IMR-90 (cell line): ENCODE measurements at regions not wholly inside any gene's neighbourhood (a gene's known extent, or its start where the extent isn't known, plus 50 kb on each side); places are given as distances from the start of the nearest gene placed in this dataset.

Experiments
- ATAC-seq: fragments of 200-7000 bp; cut with Tn5 transposase; 2 replicates; pipeline ENCODE4 v1.9.1; 2020; ENCODE audit warnings: low read depth, mild to moderate bottlenecking, moderate library complexity
- BruUV-seq: library from RNA; stranded (reverse); fragments of 400-500 nt; replicated peaks from 2 replicates; lab custom pipeline; 2021; lab: Mats Ljungman, UMichigan
- CTCF ChIA-PET: fragments of 300-600 bp; formaldehyde crosslinking; extraction: SDS; loops from one replicate; lab custom pipeline; 2021; ENCODE audit warnings: antibody characterized with exemption; lab: Yijun Ruan, JAX
- POLR2A ChIA-PET: fragments of 300-600 bp; sonication (Branson Sonifier 250); formaldehyde crosslinking; loops from one replicate; lab custom pipeline; 2022; ENCODE audit warnings: antibody characterized with exemption; ENCODE audit not compliant: unreplicated experiment; lab: Charles Lee
- DNase-seq: peaks from one replicate; pipeline ENCODE4 v3.0.0; 2013
- H2AFZ ChIP-seq: replicated peaks from 2 replicates; pipeline ENCODE3; 2013; ENCODE audit warnings: low read length, mild to moderate bottlenecking; ENCODE audit not compliant: poor library complexity
- H2AK5ac ChIP-seq: 2 replicates; pipeline ENCODE4 v1.6.1; 2013; ENCODE audit warnings: low read depth, low read length, inconsistent platforms
- H2AK9ac ChIP-seq: replicated peaks from 2 replicates; pipeline ENCODE3; 2013; ENCODE audit warnings: mild to moderate bottlenecking, low read depth, low read length, moderate library complexity; ENCODE audit not compliant: poor library complexity
- H2BK120ac ChIP-seq: 2 replicates; pipeline ENCODE4 v1.6.1; 2013; ENCODE audit warnings: low read depth, low read length, inconsistent platforms
- H2BK15ac ChIP-seq: 3 replicates; pipeline ENCODE4 v1.6.1; 2013; ENCODE audit warnings: low read depth, low read length, inconsistent platforms
- H2BK20ac ChIP-seq: 2 replicates; pipeline ENCODE4 v1.6.1; 2013; ENCODE audit warnings: low read depth, mild to moderate bottlenecking, inconsistent platforms, low read length, moderate library complexity
- H2BK5ac ChIP-seq: 2 replicates; pipeline ENCODE4 v1.6.1; 2013; ENCODE audit warnings: mild to moderate bottlenecking, low read depth, low read length, inconsistent platforms; ENCODE audit not compliant: poor library complexity, severe bottlenecking
- H3K14ac ChIP-seq: replicated peaks from 2 replicates; pipeline ENCODE4 v1.6.1; 2013; ENCODE audit warnings: low read depth, low read length, inconsistent platforms
- H3K18ac ChIP-seq: 2 replicates; pipeline ENCODE4 v1.6.1; 2013; ENCODE audit warnings: low read depth, low read length, control low read depth
- H3K23ac ChIP-seq: 2 replicates; pipeline ENCODE4 v1.6.1; 2013; ENCODE audit warnings: low read depth, low read length, inconsistent platforms
- H3K27ac ChIP-seq: 2 replicates; pipeline ENCODE4 v1.5.1; 2013; ENCODE audit warnings: mild to moderate bottlenecking, control low read depth, low read length; ENCODE audit not compliant: insufficient read depth
- H3K27me3 ChIP-seq: 2 replicates; pipeline ENCODE4 v1.6.1; 2013; ENCODE audit warnings: low read length; ENCODE audit not compliant: control insufficient read depth, insufficient read depth
- H3K36me3 ChIP-seq: 2 replicates; pipeline ENCODE4 v1.6.1; 2013; ENCODE audit warnings: low read length, mixed read lengths; ENCODE audit not compliant: control insufficient read depth, insufficient read depth
- H3K4ac ChIP-seq: 2 replicates; pipeline ENCODE4 v1.6.1; 2013; ENCODE audit warnings: low read depth, low read length, inconsistent platforms
- H3K4me1 ChIP-seq: 2 replicates; pipeline ENCODE4 v1.6.1; 2013; ENCODE audit warnings: low read length, mixed read lengths; ENCODE audit not compliant: control insufficient read depth, insufficient read depth
- H3K4me2 ChIP-seq: 2 replicates; pipeline ENCODE4 v1.6.1; 2013; ENCODE audit warnings: low read depth, mild to moderate bottlenecking, control low read depth, low read length, moderate library complexity
- H3K4me3 ChIP-seq: 2 replicates; pipeline ENCODE4 v1.5.1; 2013; ENCODE audit warnings: low read depth, mild to moderate bottlenecking, control low read depth, low read length, moderate library complexity; ENCODE audit not compliant: insufficient read depth
- H3K56ac ChIP-seq: 2 replicates; pipeline ENCODE4 v1.6.1; 2013; ENCODE audit warnings: low read length, inconsistent platforms; ENCODE audit not compliant: insufficient read depth; ENCODE audit errors: extremely low read depth
- H3K79me1 ChIP-seq, 2 experiments: 2 replicates each; pipeline ENCODE4 v1.6.1; 2013; ENCODE audit warnings: low read length in 2 of 2, inconsistent platforms in 1 of 2, low read depth in 1 of 2
- H3K9ac ChIP-seq: 2 replicates; pipeline ENCODE4 v1.6.1; 2013; ENCODE audit warnings: low read depth, low read length, control low read depth
- H3K9me1 ChIP-seq: 2 replicates; pipeline ENCODE4 v1.6.1; 2013; ENCODE audit warnings: low read length, inconsistent platforms; ENCODE audit not compliant: insufficient read depth
- H3K9me3 ChIP-seq: 2 replicates; pipeline ENCODE4 v1.6.1; 2013; ENCODE audit warnings: low read length; ENCODE audit not compliant: control insufficient read depth, insufficient read depth
- H4K20me1 ChIP-seq: 2 replicates; pipeline ENCODE4 v1.6.1; 2013; ENCODE audit warnings: low read length, inconsistent platforms; ENCODE audit not compliant: insufficient read depth
- H4K5ac ChIP-seq: 2 replicates; pipeline ENCODE4 v1.6.1; 2013; ENCODE audit warnings: mild to moderate bottlenecking, low read depth, low read length, control low read depth
- H4K8ac ChIP-seq, 2 experiments: 2 replicates each; pipeline ENCODE4 v1.6.1; 2013; ENCODE audit warnings: low read depth in 2 of 2, low read length in 2 of 2, control low read depth in 1 of 2, inconsistent platforms in 1 of 2
- H4K91ac ChIP-seq: 2 replicates; pipeline ENCODE4 v1.6.1; 2013; ENCODE audit warnings: low read depth, low read length, inconsistent platforms; ENCODE audit not compliant: insufficient read depth
- BHLHE40 ChIP-seq: fragments of 150-350 bp; IDR thresholded peaks from 2 replicates; pipeline ENCODE4 v1.6.1; 2016; ENCODE audit warnings: mild to moderate bottlenecking, low read depth, low read length
- CEBPB ChIP-seq: IDR thresholded peaks from 2 replicates; pipeline ENCODE4 v1.6.1; 2012; ENCODE audit warnings: low read depth, low read length, improper control_type of control experiment
- CHD1 ChIP-seq: IDR thresholded peaks from 2 replicates; pipeline ENCODE4 v1.6.1; 2012; ENCODE audit warnings: low read depth, low read length, improper control_type of control experiment
- CTCF ChIP-seq: conservative IDR thresholded peaks from 2 replicates; pipeline ENCODE4 v1.5.1; 2012; ENCODE audit warnings: mild to moderate bottlenecking, low read depth, low read length, improper control_type of control experiment
- FOS ChIP-seq: fragments of 150-350 bp; IDR thresholded peaks from 2 replicates; pipeline ENCODE4 v1.6.1; 2016; ENCODE audit warnings: low read depth, low read length
- MAFK ChIP-seq: IDR thresholded peaks from 2 replicates; pipeline ENCODE4 v1.6.1; 2012; ENCODE audit warnings: low read depth, low read length, improper control_type of control experiment
- MAZ ChIP-seq: IDR thresholded peaks from 2 replicates; pipeline ENCODE4 v1.6.1; 2012; ENCODE audit warnings: low read depth, mild to moderate bottlenecking, low read length, improper control_type of control experiment, moderate library complexity, borderline replicate concordance
- MXI1 ChIP-seq: IDR thresholded peaks from 2 replicates; pipeline ENCODE4 v1.6.1; 2012; ENCODE audit warnings: low read depth, mild to moderate bottlenecking, low read length, moderate library complexity, borderline replicate concordance
- NFE2L2 ChIP-seq: fragments of 150-350 bp; IDR thresholded peaks from 2 replicates; pipeline ENCODE4 v1.6.1; 2016; ENCODE audit warnings: low read depth, mild to moderate bottlenecking, low read length
- RAD21 ChIP-seq: IDR thresholded peaks from 2 replicates; pipeline ENCODE4 v1.6.1; 2012; ENCODE audit warnings: low read length, improper control_type of control experiment
- RFX5 ChIP-seq: IDR thresholded peaks from 2 replicates; pipeline ENCODE4 v1.8.0; 2012; ENCODE audit warnings: low read depth, mild to moderate bottlenecking, low read length, moderate library complexity
- WGBS, 2 experiments: methylation state at CpG; one replicate each; pipeline versions ENCODE4 v1.1.5 to v1.1.7; 2013; ENCODE audit warnings: missing lambda C conversion rate in 2 of 2; ENCODE audit not compliant: insufficient read length in 1 of 2; ENCODE audit errors: extremely low coverage in 2 of 2; 5-methylcytosine and 5-hydroxymethylcytosine counted together
- dilution Hi-C: fragments of 300-500 bp; cut with HindIII; formaldehyde crosslinking; loops from one replicate; pipeline ENCODE4 v1.14.3; 2018; ENCODE audit warnings: low sequenced_read_pairs; ENCODE audit not compliant: unreplicated experiment
- in situ Hi-C: fragments of 300-500 bp; cut with MboI; formaldehyde crosslinking; loops from 3 replicates; pipeline ENCODE4 v1.14.3; 2019; ENCODE audit warnings: low sequenced_read_pairs, inconsistent platforms, mixed read lengths
- intact Hi-C: fragments of 100-400 bp; cut with micrococcal nuclease; formaldehyde crosslinking; loops from 2 replicates; pipeline ENCODE4 v1.10.0; 2022
- TF ChIP-seq, protein P1 (sequence below): fragments of 150-350 bp; IDR thresholded peaks from 2 replicates; pipeline ENCODE4 v1.6.1; 2016; ENCODE audit warnings: low read depth, mild to moderate bottlenecking, low read length, moderate library complexity, borderline replicate concordance

DNA sequence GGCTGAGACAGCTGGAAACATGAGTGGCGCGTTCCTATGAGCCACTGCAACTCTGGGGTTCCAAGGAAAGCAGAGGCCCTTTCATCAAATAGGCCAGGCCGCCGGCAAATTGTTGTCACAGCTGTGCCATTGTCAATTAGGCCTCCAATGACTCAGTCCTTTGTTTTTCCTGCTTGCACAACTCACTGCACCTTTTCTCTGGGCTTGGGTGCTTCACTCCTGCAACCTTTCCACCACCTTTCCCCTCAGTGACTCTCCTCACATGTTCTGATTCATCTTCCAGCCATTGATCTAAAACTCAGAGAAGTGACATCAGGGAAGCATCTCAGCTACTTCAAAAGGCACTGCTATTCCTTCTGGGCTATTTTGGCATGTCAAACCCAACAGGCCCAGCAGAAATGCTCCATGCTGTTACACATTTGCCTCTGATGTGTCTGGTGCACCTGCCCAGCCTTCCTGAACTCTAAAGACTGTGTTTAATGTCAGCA is 653.7 kb downstream of the NR2F1-AS1 start:
- H2AK5ac ChIP-seq: no peak overlapping the region
- no peak overlapping the region for H3K4me2 ChIP-seq
- H3K4me3 ChIP-seq: no peak overlapping the region
- H3K4ac ChIP-seq: no peak overlapping the region
- H2BK15ac ChIP-seq: no peak overlapping the region
- WGBS, 2 experiments: 75% methylated on average over 4 of the region's 4 CpGs; no CpG with 5 or more reads in 1 of the 2 experiments
- no peak for DNase-seq
- no peak overlapping the region for H4K91ac ChIP-seq
- H3K9me3 ChIP-seq: no peaks in the 10 kb centered on the region
- ATAC-seq: no peak
- no peaks in the 10 kb centered on the region for H3K36me3 ChIP-seq
- H2AK9ac ChIP-seq: no peak overlapping the region
- H4K5ac ChIP-seq: no peak overlapping the region
- in situ Hi-C loops (no loop called here), dilution Hi-C loops (no loop called here), intact Hi-C loops (no loop called here)
- CTCF ChIA-PET: no interaction called here
- H3K9ac ChIP-seq: no peak overlapping the region
- H4K20me1 ChIP-seq: no peaks in the 10 kb centered on the region
- H2BK120ac ChIP-seq: no peak overlapping the region
- BruUV-seq: no TSS peak
- no peak for TF ChIP-seq FOS
- no peak for TF ChIP-seq BHLHE40
- TF ChIP-seq NFE2L2: no peak
- no peak for TF ChIP-seq RFX5
- TF ChIP-seq RAD21: no peak
- TF ChIP-seq MXI1: no peak
- TF ChIP-seq CTCF: no peak
- no peak for TF ChIP-seq CHD1
- TF ChIP-seq MAFK: no peak
- no peak for TF ChIP-seq MAZ
- no peak for TF ChIP-seq CEBPB
- TF ChIP-seq, protein P1, sequence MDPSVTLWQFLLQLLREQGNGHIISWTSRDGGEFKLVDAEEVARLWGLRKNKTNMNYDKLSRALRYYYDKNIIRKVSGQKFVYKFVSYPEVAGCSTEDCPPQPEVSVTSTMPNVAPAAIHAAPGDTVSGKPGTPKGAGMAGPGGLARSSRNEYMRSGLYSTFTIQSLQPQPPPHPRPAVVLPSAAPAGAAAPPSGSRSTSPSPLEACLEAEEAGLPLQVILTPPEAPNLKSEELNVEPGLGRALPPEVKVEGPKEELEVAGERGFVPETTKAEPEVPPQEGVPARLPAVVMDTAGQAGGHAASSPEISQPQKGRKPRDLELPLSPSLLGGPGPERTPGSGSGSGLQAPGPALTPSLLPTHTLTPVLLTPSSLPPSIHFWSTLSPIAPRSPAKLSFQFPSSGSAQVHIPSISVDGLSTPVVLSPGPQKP: no peak
- no peak overlapping the region for H2BK20ac ChIP-seq
- no peak overlapping the region for H3K18ac ChIP-seq
- no peak overlapping the region for H4K8ac ChIP-seq
- H3K23ac ChIP-seq: no peak overlapping the region
- no peaks in the 10 kb centered on the region for H3K79me1 ChIP-seq
- no peak overlapping the region for H2BK5ac ChIP-seq
- H3K9me1 ChIP-seq: peaks cover 4% of the 10 kb centered on the region
- no peaks in the 10 kb centered on the region for H3K4me1 ChIP-seq
- POLR2A ChIA-PET: no interaction called here
- H3K56ac ChIP-seq: no peak overlapping the region
- H2AFZ ChIP-seq: peak overlapping the region; percentile 53
- no peaks in the 10 kb centered on the region for H3K27me3 ChIP-seq
- no peak overlapping the region for H3K14ac ChIP-seq
- H3K27ac ChIP-seq: no peak overlapping the region
